HG03064 (cell line): ENCODE measurements at regions not wholly inside any gene's neighbourhood (a gene's known extent, or its start where the extent isn't known, plus 50 kb on each side); places are given as distances from the start of the nearest gene placed in this dataset.

Experiments used
- ATAC-seq: cut with Tn5 transposase; IDR thresholded peaks from one replicate; pipeline ENCODE4 v1.9.1; 2021; ENCODE audit warnings: low read depth; ENCODE audit not compliant: unreplicated experiment

GRCh38 chr2:204260162-204260877, 285.0 kb upstream of the PARD3B start:
- ATAC-seq: no peak

DNA sequence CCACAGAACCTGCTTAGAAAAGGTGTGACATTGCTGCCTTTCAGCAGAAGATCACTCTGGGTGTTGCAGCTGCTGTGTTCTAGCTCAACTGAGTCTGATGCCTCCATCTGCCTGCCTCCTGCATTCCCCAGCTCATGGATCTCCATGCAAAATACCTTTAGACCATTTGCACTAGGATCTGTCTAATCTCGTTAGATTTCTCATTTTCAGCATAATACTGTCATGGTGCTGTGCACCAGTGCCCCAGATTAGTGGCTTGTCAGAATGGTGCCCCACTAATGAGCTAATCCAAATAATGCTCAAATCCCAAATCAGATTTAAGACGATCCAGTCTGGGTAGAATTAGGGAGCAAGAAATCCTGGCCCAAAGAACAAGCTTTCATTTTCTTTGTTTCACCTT, 284.4 kb upstream of the PARD3B start:
- ATAC-seq: no peak

- no peak for ATAC-seq
Observed at GRCh38 chr2:204261846-204262245, 283.4 kb upstream of the PARD3B start.

DNA sequence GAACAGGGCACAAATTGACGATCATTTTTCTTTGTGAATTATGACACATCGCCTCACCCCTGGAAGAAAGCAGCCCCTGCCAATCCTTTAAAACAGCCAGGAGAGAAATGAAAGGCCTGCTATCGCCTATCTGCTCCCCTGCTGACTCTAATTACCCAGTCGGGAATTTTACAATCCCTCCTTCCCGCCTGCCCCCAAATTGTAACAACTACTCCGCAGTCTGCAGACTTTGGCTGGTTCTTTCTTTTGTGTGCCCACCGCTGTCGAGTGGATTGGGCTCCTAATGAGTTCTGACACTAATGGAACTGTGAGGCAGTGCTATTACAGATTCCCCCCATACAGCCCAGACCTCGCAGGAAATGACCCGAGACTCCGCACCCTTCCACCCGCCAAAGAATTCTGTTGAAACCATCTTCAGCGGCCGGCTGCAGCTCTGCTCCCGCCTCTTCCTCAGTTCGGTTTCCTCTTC, 281.2 kb upstream of the PARD3B start:
- no peak for ATAC-seq

DNA sequence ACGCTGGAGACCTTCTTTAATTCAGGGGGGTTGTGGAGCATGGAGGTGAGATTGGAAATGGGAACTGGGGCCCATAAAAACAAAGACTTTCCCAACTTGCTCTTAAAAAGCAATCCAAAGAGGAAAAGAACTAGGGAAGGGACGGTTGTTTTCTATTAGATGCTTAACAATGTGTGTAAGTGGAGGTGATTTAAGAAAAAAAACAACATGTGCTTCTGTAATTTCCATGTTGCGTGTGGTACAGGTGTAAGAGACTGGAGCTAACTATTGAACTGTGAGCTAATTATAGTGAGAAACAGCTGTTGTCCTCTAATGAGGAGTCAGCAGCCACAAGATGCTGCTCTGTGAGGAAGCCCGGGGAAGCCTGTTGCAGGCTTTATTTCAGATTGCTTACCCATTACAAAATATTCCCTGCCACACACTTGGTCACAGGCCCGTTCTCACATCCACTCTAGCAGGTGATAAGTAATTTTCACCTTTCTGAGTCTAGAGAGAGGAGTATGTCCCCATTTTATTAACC, 280.6 kb upstream of the PARD3B start:
- no peak for ATAC-seq

DNA sequence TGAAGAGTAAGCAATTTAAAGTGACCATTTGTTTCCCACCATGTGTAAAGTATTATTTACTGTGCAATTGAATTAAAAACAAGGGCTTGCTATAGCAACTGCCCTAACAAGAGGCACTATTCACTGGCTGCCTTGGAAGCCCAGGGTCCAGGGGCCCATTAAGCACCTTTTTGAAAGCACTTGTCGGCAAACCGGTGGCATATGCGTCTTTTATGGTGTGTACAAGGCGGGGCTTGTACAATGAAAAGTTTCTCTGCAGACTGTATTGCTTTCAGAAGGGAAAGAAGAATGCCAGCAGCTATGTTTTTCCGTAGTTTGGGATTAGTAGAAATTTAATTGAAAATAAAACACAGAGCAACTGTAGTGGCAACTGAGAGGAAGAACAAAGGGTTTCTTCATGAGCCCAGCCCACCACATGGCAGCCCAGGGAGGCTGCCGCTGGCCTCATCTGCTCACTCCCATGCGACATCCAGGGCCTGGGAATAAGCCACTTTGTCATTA, 279.5 kb upstream of the PARD3B start:
- ATAC-seq: no peak

DNA sequence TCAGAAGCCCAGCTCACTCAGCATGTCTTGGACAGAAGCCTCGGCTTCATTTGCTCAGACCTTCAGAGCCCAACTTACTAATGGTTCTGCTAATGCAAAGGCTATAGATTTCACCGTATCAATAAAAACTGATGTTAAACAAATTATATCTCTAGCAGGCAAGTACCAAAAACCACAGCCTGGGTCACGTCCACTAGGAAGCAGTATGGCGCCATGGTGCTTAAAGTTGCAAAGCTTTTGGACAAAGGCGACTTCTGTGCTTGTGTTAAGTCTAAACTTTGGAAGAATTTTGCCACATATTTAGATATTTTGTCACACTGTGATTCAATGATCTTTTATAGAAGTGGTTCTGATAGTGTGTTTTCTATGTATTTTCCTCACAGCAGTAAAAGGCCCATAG, 276.8 kb upstream of the PARD3B start:
- no peak for ATAC-seq

GRCh38 chr2:204268971-204269370, 276.3 kb upstream of the PARD3B start:
- no peak for ATAC-seq

- ATAC-seq: no peak
Observed at GRCh38 chr2:204272089-204272488, 273.2 kb upstream of the PARD3B start.

DNA sequence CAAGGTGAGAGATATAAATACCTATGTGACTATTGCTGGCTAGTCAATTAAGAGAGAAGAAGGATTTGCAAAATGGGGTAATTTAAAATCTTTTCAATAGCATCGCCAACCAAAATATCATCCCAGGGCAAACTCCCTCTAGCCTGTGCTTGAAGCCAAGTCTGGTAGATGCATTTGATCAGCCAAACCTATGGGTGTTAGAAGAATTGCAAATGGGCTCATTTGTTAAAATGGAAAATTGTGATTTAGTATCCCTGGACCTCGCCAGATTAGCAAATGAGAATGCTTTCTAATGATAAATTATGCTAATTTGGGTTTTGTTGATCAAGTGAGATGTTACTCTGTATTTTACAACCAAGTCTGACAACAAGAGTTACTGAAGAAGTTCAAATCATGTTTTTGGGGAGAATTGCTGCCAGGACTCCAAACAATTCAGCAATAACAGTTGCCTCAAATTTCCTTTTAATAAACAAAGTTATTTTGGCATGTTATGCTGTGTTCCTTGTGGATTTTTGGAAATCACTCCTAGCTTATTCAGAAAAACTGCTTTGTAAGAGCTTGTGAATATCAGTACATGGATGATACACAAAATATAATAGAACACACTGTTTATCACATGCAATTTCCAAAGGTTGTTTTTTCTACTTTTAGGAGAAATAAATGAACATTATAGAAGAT, 272.5 kb upstream of the PARD3B start:
- no peak for ATAC-seq

DNA sequence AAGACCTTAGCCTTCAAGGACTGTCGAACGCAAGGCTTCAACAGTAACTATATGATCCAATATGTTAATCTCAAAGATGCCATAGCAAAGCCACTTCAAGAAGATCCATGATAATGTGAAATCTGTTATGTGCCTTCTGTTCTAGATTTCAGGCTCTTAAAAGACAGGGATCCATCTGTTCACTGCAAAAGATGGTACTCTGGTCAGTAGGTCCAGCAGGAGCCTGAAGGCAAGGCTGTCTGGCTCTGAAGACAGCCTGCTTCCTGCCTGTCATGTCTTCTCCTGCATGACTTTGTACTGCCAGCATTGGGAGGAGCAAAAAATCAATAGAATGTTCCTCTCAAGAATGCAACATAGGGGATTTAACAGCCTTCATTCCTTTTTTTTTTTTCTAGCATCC, 270.8 kb upstream of the PARD3B start:
- ATAC-seq: no peak

DNA sequence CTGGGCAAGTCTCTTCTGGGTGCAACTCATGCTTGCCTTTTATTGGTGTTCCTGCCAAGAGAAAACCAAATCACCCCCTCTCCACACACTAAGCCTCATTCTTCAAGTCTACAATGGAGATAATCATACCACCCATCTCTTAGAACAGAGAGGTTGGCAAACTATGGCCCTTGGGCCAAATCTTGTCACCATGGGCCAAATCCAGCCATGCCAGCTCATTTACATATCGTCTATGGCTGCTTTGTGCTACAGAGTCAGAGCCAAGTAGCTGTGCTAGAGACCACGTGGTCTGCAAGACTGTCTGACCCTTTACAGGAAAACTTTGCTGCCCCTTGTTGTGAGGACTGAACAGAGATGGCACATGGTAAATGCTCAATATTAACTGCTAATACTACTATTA, 270.3 kb upstream of the PARD3B start:
- ATAC-seq: no peak

DNA sequence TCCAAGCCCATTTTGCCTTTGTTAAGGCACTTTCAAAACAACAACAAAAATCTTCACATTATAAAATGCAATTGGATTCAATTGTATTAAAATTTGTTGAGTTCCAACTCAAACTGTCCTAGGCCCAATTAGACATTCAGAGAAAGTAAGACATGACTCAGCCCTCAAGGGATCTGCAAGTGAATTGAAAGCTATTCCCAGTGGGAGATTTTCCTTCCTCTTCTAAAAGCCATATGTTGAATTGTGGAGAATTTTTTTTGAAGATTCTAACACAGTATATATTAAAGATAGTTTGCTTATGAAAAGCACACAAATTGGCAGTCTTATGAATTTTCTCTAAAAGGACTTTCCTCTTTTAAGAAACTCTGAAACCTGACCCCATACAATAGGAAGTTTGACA, 268.0 kb upstream of the PARD3B start:
- no peak for ATAC-seq

DNA sequence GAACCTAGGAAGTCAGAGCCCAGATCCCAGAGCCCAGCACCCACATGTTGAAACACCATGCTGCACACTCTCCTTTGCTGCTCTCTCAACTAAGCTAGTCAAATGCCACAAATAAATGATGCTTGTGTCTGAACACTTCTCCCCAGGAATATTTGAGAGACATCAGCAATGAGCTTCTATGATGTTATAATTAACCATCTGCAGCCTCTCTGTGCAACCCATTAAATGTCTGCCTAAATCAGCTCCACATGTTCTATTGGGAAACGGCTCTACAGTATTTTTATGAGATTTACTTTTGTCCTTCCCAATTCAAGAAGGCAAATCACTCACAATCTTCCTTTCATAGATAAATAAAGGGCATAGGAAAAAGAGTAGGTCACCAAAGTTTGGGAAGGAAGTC, 266.8 kb upstream of the PARD3B start:
- no peak for ATAC-seq

DNA sequence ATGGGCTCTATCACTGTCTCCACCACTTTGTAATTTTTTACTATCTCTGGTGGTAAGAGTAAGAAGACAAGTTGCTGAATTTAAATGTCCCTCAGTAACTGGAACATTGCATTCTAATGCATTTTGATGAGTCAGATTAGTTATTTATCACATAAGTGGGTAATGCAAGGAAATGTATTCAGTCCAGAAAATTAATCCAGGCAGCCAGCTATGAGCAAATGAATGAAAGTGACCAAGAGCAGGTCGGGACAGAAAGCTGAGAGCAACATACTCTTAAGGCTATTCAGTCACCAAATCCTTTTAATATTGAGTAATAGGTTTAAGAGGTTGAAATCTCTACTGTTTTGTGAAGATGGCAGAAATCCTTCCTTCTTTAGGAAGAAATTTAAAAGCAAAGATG, 265.5 kb upstream of the PARD3B start:
- no peak for ATAC-seq

- ATAC-seq: no peak
Observed at GRCh38 chr2:204280262-204280668, 265.0 kb upstream of the PARD3B start.

GRCh38 chr2:204282081-204282480, 263.2 kb upstream of the PARD3B start:
- ATAC-seq: no peak

GRCh38 chr2:204282525-204282924, 262.8 kb upstream of the PARD3B start:
- no peak for ATAC-seq

DNA sequence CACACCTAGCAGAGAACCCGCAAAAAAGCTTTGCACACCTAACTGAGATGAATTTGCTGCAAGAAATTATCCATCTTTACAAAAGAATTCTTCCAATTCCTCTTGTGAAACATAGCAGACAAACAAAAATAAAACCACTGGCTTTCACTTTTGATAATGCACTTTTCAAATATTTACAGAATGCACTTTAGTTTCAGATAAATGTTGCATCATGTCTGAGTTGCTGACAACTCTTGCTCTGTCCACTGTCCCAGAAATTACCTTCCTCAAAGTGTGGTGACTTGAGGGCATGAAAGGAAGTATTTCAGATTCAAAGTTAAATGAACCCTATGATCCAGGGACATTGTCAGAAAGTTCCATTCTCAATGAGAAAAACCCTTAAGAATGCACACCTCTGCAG, 256.2 kb upstream of the PARD3B start:
- no peak for ATAC-seq

DNA sequence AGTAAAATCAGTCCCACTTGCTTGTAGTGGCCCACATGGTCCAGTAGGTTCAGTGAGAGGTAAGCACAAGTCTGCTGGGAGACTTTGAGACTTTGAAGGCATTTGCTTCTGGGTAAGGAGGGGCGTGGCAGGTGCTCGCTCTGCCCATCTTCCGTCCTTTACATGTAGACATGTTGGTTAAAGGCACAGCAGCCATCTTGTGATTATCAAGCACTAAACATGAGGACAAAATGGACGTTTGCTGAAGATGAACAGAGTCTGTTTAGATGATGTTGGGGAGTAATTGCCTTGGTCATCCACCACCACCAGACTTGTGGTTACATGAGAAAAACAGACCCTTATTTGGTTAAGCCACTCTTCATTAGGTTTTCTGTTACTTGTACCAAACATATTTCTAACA, 252.8 kb upstream of the PARD3B start:
- no peak for ATAC-seq

GRCh38 chr2:204293884-204294747, 251.2 kb upstream of the PARD3B start:
- no peak for ATAC-seq
